GM21723 (cell line): ENCODE measurements at regions not wholly inside any gene's neighbourhood (a gene's known extent, or its start where the extent isn't known, plus 50 kb on each side); places are given as distances from the start of the nearest gene placed in this dataset.
A peak's percentile ranks its signal among the peaks of the same experiment; 100 is the strongest.

ENCODE experiments used
- ATAC-seq: cut with Tn5 transposase; IDR thresholded peaks from one replicate; pipeline ENCODE4 v1.9.1; 2021; ENCODE audit warnings: mild to moderate bottlenecking, moderate library complexity; ENCODE audit not compliant: unreplicated experiment

DNA sequence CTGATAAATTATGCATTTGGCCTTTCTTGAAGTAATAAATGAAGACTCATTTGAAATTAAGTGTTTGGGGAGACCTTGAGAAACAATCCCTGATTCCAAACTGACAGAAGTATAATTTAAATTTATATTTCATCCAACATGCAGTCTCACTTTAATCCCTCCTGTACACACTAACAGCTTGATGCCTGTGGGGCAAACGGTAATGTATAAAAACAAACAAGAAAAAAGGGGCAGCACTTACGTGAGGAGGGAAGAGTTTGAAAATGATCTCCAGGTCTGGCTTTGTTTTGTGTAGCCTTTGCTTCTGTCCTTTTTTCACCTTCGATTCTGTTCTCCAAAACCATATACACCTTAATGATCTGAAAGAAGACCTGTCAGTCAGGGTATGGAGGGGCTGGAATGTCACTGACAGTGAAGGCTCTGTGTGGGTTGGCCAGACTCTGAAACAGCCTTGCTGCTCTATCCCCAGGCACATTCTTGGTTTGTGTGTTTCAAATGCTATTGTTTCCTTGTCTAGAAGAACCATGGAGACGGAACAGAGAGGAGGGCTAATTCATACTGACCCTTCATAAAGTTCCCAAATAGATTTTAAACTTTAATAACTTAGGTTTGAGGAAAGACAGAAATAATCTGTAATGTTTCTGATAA lies 338.2 kb upstream of the WWC1 start:
- no peak for ATAC-seq

DNA sequence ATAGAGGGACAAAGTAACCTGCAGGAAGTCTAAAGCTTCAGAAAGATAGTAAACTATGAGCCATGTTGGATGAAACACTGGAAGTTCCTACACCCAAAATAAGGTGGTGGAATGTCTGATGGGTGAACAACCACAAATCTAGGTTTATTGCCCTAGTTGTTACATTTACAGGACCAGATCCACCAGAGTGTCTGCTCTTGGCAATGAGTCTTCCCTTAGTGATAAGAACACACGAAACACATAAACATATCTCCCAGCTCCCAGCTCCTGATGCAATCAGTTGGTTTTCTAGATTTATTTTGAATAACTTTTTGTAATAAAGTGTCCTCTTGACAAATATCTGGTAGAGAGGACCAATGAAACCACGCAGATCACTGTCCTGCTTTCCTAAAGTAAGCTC lies 329.7 kb upstream of the WWC1 start:
- ATAC-seq: no peak

DNA sequence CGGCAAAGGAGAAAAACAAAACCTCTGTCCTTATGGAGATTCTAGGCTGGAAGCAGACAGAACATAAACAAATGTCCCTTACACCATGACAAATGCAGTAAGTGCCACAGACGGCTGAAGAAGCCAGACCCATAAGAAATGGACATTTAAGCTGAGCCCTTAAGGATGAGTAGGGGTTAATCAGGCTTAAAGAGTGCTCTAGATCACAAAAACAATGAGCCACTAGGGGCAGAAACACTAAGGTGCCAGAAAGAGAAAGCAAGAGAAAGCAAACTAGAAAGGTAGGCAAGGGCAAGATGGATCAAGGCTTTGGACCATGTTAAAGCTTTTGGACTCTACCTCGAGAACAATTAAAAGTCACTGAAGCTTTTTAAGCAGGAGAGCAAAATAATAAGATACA lies 326.9 kb upstream of the WWC1 start:
- ATAC-seq: no peak

DNA sequence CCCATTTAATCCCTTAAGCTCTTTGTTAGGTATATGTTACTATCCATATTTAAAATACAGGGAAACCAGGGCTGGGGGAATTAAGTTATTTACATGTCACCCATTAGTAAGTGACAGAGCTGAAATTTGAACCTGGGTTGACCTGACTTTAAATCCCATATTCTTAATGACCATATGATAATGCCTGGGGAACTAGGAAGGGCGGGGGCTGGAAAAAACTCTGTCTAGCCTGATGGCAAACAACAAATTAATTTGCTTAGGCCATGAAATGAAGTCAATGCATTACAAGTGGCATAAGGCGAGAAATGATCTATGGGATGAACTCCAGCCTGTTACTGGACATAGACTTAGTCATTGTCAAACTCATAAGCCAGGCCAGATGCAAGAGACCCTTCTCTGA lies 325.7 kb upstream of the WWC1 start:
- no peak for ATAC-seq

DNA sequence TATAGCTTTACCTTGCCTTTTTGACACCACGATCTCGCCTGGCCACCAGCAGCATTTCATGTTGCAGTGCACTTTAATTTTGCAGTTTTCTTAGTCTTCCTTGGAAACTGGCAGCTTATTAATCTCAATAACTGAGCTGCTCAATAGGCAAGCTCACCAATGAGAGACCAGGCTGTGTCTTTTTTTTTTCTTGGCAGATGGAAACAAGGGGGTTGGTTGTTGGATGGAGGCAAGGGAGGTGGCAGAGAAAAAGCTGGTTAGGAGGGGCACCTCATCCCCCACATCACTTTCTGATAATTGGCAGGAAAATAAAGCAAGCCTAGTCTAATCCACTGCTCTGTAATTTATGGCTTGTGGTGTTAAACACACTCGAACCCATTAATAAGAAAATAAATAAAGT lies 324.5 kb upstream of the WWC1 start:
- no peak for ATAC-seq

DNA sequence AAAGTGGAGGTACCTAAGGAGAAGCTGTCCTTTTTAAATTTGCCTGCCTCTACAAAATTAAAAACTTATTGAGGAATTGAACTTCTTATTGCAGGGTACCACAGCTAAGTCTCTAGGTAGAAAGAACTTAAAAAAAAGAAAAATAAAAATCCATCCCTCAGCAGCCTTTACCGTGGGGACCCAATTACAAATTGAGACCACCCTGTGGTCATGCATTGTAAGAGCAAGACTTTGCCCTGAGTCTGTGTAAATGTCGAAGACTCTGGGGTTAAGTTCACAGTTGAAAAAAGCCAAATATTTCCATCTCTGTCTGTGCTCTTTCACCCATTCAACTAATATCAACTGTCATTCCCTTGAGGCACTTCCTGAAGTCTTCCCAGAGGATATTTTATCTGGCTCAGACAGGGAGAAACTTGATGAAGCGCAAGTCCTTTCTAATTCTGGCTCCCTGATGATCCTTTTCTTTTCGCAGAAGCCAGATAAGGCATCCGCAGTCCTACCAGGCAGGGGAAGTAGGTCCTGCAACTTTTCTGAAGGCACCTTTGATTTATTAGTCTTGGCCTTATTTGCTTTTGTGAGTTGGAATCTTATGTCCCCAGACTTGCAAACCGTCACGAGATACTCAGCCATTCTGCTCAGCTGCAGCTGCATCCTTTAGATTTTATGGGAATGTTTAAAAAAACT lies 323.8 kb upstream of the WWC1 start:
- no peak for ATAC-seq

DNA sequence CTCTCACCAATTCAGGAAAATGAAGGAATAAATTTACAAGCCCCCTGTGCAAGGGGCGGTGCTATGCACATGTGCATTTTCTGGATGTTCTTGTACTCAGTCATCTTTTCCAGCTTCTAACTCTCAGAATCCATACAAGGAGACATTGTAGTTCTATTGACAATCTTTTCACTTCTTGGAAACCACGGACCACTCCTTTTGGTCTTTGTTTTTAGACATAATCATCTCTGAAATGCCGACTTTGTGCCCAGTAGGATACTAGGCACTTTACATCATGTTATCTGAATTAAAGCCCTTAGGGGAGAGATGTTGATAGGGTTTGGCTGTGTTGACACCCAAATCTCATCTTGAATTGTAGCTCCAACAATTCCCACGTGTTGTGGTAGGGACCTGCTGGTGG lies 322.6 kb upstream of the WWC1 start:
- no peak for ATAC-seq

DNA sequence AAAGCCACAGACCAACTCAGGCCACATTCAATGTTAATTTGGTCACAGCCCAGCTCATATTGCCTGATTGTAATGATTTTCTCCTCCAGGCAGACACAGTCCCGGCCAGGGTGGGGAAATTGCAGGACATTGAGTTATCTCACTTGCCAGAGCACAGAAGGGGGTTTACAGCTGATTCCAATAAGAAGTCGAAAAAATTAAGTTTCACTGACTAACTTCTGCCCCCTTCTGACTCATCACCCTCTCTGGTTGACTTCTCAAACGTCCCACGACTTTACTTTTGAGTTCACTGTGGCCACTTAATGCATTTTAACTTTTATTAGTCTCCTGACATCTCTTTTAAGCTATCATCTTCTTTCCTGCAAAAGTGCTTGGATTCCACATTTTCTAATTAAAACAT lies 321.4 kb upstream of the WWC1 start:
- peak; percentile 84 for ATAC-seq

DNA sequence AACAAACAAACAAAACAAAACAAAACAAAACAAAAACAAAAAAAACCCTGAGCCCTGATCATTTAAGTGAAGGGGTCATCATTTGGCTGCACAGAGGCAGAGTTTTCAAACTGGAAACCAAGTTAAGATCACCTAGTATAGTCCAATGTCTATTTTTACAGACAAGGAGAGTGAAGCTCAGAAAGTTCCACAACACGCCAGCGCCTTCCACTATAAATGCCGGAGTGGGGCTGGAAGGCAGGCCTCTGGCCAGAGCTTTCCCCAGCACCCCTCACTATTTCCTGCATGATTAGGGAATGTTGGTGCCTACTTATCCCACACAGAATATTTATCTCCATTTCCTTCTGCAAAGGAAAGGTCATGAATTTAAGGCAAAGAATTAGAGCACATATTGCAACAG lies 319.7 kb upstream of the WWC1 start:
- ATAC-seq: no peak

DNA sequence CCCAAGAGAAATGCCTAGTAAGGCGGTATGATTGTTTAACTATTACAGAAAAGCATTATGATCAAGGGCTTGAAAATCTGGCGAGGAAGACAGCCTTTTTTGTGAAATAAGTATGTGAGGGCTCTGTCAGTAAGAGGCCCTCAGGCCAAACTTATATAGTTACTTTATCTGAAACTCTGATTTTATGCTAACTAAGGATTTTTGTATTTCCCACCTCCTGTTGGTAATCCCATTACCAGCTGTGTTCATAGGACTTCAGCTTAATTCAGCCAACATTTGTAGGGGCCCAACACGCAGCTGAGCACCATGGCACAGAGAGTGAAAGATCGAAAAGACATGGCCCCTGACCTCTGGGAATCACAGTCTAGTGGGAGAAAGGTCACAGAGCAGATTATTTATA lies 318.3 kb upstream of the WWC1 start:
- no peak for ATAC-seq

DNA sequence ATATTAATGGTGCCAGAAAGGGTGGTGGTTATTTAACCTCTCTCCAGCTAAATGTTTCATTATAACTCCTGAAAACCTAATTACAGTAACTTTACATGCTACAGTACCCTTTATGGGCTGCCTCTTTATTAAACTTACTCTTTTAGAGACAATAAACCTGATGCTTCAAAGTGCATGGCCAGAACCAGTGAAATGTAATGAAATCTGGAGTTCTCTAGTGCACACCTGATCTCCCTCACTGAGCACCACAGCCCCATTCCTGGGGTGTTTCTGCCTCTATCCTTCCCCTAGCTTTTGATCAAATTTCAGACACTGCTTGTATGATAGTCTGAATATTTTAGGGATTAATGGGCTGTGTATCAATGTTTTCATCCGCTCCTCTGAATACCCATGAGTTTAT lies 306.5 kb upstream of the WWC1 start:
- no peak for ATAC-seq

DNA sequence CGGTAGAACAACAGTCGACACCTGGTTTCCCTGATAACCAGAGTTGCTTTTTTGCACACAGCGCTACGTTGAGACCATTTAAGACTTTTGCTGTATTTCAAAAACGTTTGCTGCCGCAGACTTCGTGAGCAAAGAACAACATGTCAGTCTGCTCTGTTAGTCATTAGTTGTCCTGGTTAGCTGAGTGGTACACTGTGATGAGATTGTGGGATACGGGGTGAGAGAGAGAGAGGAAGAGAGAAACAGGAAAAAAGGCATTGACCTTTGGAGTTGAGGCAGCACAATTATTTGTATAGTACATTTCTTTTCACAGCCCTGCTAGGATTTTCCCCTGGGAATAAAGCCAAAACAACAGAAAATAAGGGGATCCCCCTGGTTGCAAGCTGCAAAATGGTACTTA lies 306.1 kb upstream of the WWC1 start:
- no peak for ATAC-seq

DNA sequence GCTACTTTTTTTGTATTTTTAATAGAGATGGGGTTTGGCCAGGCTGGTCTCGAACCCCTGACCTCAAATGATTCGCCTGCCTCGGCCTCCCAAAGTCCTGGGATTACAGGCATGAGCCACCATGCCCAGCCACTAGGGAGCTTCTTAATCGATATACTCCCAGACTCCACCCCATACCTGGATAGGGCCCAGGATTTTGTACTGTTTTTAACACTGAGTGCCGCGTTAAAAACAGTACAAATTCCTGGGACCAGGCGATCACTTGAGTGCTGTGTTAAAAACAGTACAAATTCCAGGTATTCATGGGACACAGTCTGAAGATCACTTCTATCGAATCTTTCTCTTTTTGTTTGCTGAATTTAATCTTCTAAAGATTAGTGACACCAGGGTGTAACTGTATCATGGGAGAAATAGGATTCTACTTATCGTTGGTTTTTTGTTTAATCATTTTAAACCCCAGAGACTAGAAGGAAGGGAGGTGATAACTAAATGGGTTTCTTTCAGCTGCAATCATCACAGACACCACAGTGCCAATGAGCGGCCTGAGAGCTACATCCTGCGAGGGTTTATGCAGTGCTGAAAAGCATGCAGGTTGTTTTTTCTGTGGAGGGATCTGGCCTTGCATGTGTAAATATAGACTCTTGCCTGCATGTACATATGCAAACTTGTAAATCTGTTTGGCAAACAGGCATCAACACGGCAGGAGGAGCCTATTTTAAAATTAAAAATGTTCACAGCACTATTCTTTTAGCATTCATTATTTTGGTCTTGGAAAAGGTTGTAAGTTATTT lies 303.8 kb upstream of the WWC1 start:
- ATAC-seq: no peak

DNA sequence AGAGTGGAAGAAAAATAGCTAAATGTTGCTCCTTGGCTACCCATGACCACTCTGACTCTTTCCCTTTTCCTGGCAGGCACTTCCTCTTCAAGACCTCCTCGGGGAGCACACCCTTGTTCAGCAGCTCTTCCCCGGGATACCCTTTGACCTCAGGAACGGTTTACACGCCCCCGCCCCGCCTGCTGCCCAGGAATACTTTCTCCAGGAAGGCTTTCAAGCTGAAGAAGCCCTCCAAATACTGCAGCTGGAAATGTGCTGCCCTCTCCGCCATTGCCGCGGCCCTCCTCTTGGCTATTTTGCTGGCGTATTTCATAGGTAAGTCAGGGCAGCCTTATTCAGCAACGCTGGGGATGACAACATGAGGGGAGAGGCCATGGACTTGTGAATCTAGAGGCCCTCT lies 298.6 kb upstream of the WWC1 start:
- ATAC-seq: no peak

DNA sequence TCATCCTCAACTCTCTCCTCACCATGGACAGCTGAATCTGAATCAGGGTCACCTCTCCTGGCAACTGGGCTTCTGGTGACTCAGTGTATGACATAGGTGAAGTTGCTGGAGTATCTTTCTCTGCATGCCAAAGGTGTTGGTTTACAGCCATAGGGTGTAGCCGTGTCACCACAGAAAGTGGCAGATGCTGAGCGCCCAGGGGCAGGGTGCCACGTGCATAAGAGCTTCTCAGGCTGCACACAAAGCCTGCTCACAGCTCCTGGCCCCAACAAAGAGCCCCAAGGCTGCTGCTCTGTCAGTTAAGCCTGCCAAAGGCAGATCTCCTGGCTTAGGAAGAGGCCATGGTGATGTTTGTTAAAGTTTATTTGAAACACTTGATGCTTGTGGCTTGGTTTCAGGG lies 297.7 kb upstream of the WWC1 start:
- ATAC-seq: no peak

DNA sequence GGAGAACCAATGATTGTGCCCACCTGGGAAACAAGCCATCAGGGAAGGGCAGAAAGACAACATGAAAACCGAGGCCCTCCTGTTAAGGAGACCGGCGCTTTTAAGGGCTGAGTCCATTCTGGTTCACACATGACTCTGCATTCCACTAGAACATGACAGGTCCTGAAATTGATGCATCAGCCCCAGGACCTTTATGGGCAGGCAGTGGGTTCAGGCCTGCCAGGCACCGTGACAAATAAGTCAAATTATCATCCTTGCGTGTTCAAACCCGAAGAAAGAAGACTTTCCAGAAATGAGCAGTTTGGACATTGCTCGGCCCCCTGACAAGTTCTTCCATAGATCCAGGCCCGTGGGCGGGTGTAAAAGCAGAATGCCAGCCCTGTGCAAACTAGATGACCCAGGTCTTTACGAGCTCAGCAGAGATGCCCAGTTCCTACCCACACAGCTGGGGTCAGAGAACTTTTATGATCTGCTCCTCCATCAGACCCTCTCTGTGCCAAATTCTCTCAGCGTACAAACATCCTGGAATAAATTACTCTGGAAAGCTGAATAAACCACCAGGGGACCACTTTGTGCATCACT lies 295.5 kb upstream of the WWC1 start:
- ATAC-seq: no peak

DNA sequence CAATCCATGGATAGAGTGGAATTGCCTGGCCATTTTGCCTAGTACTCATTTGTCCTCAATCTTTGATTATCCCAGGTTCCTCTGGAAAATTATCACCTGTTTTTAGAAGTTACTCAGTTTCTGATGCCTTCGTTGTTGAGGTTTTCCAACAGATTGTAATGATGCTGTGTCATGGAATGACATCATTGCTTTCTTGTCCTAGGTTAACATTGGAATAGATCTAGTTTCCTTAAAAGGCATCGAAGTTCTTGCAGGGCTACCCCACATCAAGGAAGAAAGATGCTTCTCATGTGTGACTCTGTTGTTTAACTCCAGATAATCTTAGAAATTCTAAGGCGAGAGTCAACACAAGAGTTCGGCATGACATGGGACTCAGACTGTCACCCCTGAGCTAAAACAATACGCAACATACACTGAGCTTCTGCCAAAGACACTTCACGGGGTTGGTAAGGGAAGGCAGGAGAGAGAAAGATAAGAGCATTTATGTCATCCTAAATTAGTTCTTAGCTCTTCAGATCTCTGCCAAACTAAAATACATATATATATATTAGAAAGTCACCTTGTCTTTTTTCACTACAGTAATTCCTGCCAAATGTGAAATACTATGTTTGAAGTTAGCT lies 293.2 kb upstream of the WWC1 start:
- no peak for ATAC-seq

DNA sequence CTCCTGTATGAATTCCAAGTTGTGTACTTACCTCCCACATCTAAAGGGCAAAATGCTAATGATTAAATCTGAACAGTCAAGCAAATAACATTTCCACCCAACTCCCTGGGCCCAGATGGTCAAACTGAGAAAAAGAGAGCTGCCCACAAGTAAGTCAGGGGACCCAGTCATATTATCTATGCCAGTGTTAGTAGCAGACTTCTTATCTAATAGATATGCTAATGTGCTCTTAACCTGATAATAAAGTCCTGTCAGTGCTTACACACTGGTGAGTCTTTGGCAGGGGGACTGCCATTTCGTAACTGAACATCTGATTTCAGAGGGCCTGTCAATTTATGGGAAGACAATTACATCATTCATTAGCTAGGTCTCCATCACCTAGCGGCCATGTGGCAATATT lies 292.3 kb upstream of the WWC1 start:
- no peak for ATAC-seq

DNA sequence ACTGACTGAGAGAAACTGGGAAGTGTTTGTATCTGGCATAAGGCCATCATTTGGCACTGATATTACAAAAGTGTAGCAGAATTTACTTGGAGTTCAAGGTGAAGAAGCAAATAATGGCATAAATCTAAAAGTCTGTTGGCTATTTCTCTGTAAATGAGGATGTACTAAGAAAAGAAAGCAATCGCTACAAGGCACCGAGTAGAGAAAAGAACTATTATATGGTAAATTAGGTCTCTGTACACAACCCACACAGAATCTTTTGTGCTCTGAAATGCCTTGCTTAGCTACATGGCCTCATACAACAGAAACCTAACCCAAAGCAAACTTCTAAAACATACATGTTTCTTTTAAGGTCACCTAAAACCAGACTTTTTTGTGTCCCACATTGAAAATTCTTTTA lies 290.1 kb upstream of the WWC1 start:
- ATAC-seq: no peak

DNA sequence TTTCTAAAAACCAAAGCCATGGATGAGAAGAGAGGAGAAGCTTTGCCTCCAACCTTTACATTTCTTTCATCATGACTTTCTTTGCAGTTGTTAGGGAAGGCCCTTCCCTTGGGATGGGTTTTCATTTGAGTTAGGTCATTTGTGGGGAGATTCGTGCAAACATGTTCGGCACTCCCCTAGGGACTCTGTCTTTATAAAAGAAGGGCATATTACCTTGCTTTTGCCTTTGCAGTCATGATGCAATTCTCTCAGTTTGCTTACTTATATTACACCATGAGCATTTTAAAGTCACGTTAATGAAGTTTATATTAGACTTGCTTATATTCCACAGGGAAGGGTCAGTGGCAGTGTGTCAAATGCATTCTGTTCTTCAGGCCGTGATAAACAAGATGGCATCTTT lies 289.3 kb upstream of the WWC1 start:
- ATAC-seq: no peak

DNA sequence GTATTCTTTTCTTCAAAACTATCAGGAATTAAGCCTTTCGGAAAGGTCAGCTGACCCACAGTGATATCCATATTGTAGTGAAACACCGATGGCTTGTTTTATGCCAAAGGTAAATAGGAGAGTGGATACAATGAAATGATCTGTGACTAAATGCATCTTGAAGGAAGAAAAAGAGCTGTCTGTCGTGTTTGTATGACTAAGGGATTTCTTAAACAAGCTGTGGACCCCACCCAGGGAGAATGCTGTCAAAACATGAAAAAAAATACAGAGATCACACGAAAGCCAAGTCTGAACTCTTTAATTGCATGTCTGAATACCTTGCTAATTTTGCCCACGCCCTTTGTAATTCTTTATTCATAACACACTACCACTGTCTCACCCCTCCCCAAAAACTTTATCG lies 286.4 kb upstream of the WWC1 start:
- no peak for ATAC-seq

DNA sequence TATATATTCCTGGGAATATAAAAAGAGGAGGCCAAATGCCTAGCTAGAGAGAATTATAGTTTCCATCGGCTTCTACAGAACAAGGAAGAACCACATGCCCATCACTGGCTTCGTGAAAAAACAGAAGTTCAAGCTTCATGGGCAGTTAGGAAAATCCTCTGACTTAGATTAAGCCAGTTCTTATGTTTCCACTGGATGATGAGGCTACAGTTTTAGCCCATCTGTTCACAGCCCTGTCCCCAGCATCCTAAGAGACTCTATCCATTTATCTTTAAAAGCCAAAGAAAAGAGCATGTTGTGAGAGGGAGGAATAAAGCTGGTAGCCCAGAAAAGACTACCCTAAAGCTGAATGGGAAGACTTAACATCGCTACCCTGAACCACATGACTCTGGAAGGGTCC lies 285.5 kb upstream of the WWC1 start:
- ATAC-seq: no peak
